NT2/D1 (cell line): ENCODE measurements at regions not wholly inside any gene's neighbourhood (a gene's known extent, or its start where the extent isn't known, plus 50 kb on each side); places are given as distances from the start of the nearest gene placed in this dataset.

Experiments used
- SUZ12 ChIP-seq: IDR thresholded peaks from 2 replicates; pipeline ENCODE4 v1.6.1; 2011; ENCODE audit not compliant: insufficient read length, insufficient read depth; ENCODE audit errors: extremely low read depth
- YY1 ChIP-seq: IDR thresholded peaks from 2 replicates; pipeline ENCODE4 v1.6.1; 2011; ENCODE audit not compliant: insufficient read length, insufficient read depth
- ZNF274 ChIP-seq: IDR thresholded peaks from 2 replicates; pipeline ENCODE4 v1.6.1; 2011; ENCODE audit warnings: mild to moderate bottlenecking, low read depth, low read length

- no peak for TF ChIP-seq YY1
- TF ChIP-seq SUZ12 = no peak
- TF ChIP-seq ZNF274 = no peak
Observed at GRCh38 chr4:60081839-60082238, 1118.3 kb upstream of the ADGRL3 start.
